SU-DHL-6 (cell line): ENCODE measurements at regions not wholly inside any gene's neighbourhood (a gene's known extent, or its start where the extent isn't known, plus 50 kb on each side); places are given as distances from the start of the nearest gene placed in this dataset.

ENCODE experiments used
- H2AFZ ChIP-seq: fragments of 200-600 bp; sonication (generic); 2 replicates; pipeline ENCODE4 v1.6.1; 2014; ENCODE audit warnings: low read depth, mild to moderate bottlenecking, moderate library complexity, mixed read lengths, antibody characterized with exemption, low read length; ENCODE audit not compliant: severe bottlenecking
- H3F3A ChIP-seq: fragments of 200-600 bp; shearing (Covaris generic); 2 replicates; pipeline ENCODE4 v1.6.0; 2016; ENCODE audit warnings: antibody characterized with exemption, mild to moderate bottlenecking; ENCODE audit not compliant: insufficient read depth
- H3K27ac ChIP-seq: fragments of 200-600 bp; sonication (generic); 2 replicates; pipeline ENCODE4 v1.5.1; 2016; ENCODE audit warnings: low read depth, mild to moderate bottlenecking, low read length, moderate library complexity, mixed read lengths
- H3K27me3 ChIP-seq: fragments of 200-600 bp; sonication (generic), shearing (Covaris generic); 2 replicates; pipeline ENCODE4 v1.6.0; 2014; ENCODE audit warnings: mild to moderate bottlenecking, low read length
- H3K36me3 ChIP-seq: fragments of 200-600 bp; sonication (generic); 2 replicates; pipeline ENCODE4 v1.6.1; 2014; ENCODE audit warnings: mild to moderate bottlenecking, low read length, mixed read lengths
- H3K4me2 ChIP-seq: fragments of 300-600, 200-600 bp; shearing (Covaris generic), sonication (generic); 2 replicates; pipeline ENCODE4 v1.6.0; 2014; ENCODE audit warnings: low read length, low read depth, mild to moderate bottlenecking; ENCODE audit not compliant: poor library complexity, severe bottlenecking
- H3K4me3 ChIP-seq: fragments of 200-600 bp; sonication (generic); 2 replicates; pipeline ENCODE4 v1.5.1; 2014; ENCODE audit warnings: antibody characterized with exemption, low read length, mild to moderate bottlenecking, mixed read lengths; ENCODE audit not compliant: insufficient read depth, poor library complexity, severe bottlenecking
- H3K79me2 ChIP-seq: fragments of 200-600 bp; sonication (generic); 2 replicates; pipeline ENCODE4 v1.6.1; 2014; ENCODE audit warnings: mild to moderate bottlenecking, low read length, moderate library complexity; ENCODE audit not compliant: insufficient read depth
- H3K9ac ChIP-seq: fragments of 200-600 bp; sonication (generic); 2 replicates; pipeline ENCODE4 v1.7.0; 2014; ENCODE audit warnings: mild to moderate bottlenecking, low read length
- H3K9me2 ChIP-seq: fragments of 200-600 bp; sonication (generic); replicated peaks from 2 replicates; pipeline ENCODE4 v1.6.1; 2014; ENCODE audit warnings: low read length; ENCODE audit not compliant: insufficient read depth
- H3K9me3 ChIP-seq: fragments of 200-600 bp; sonication (generic); 2 replicates; pipeline ENCODE4 v1.6.1; 2014; ENCODE audit warnings: low read length, mixed read lengths; ENCODE audit not compliant: insufficient read depth
- H4K20me1 ChIP-seq: fragments of 200-600 bp; sonication (generic); 2 replicates; pipeline ENCODE4 v1.6.1; 2014; ENCODE audit warnings: low read depth, mild to moderate bottlenecking, antibody characterized with exemption, low read length, moderate library complexity, mixed read lengths
- CTCF ChIP-seq: fragments of 200-600 bp; sonication (generic); IDR thresholded peaks from one replicate; pipeline ENCODE4 v1.5.1; 2017; ENCODE audit warnings: antibody characterized with exemption, mild to moderate bottlenecking, low read length, moderate library complexity; ENCODE audit not compliant: insufficient read depth, poor library complexity, severe bottlenecking
- EZH2phosphoT487 ChIP-seq: fragments of 200-600 bp; sonication (generic), shearing (Covaris generic); conservative IDR thresholded peaks from 2 replicates; pipeline ENCODE4 v1.6.1; 2018; ENCODE audit warnings: mild to moderate bottlenecking, antibody characterized with exemption, low read length, moderate library complexity, mixed read lengths

GRCh38 chr3:117219296-117219695 lies 509.7 kb downstream of the TUSC7 start:
- Histone ChIP-seq H3K4me3 (no peak overlapping the region), H3K27ac (no peak overlapping the region), H3K79me2 (no peaks in the 10 kb centered on the region), H2AFZ (no peak overlapping the region), H3K4me2 (no peak overlapping the region), H3K9me3 (no peaks in the 10 kb centered on the region), H4K20me1 (no peaks in the 10 kb centered on the region), H3K9me2 (no peaks in the 10 kb centered on the region), H3K36me3 (no peaks in the 10 kb centered on the region), H3K27me3 (no peaks in the 10 kb centered on the region), H3F3A (no peaks in the 10 kb centered on the region), H3K9ac (no peak overlapping the region)
- no peak for TF ChIP-seq CTCF
- TF ChIP-seq EZH2phosphoT487: no peak

- H3K79me2 ChIP-seq: no peaks in the 10 kb centered on the region
- H3K27me3 ChIP-seq: no peaks in the 10 kb centered on the region
- H3K9me2 ChIP-seq: no peaks in the 10 kb centered on the region
- no peak overlapping the region for H3K4me2 ChIP-seq
- no peaks in the 10 kb centered on the region for H3K9me3 ChIP-seq
- H3F3A ChIP-seq: no peaks in the 10 kb centered on the region
- TF ChIP-seq CTCF (no peak), EZH2phosphoT487 (no peak)
- H3K9ac ChIP-seq: no peak overlapping the region
- no peaks in the 10 kb centered on the region for H3K36me3 ChIP-seq
- no peak overlapping the region for H3K4me3 ChIP-seq
- no peak overlapping the region for H3K27ac ChIP-seq
- H4K20me1 ChIP-seq: no peaks in the 10 kb centered on the region
- H2AFZ ChIP-seq: no peak overlapping the region
Observed at GRCh38 chr3:117226932-117227331, 517.4 kb downstream of the TUSC7 start.

- Histone ChIP-seq H3K36me3 (no peaks in the 10 kb centered on the region), H3K27me3 (no peaks in the 10 kb centered on the region), H3K9me2 (no peaks in the 10 kb centered on the region), H3K9me3 (no peaks in the 10 kb centered on the region), H3K27ac (no peak overlapping the region), H3K79me2 (no peaks in the 10 kb centered on the region), H3K4me2 (no peak overlapping the region), H3K9ac (no peak overlapping the region), H2AFZ (no peak overlapping the region), H4K20me1 (no peaks in the 10 kb centered on the region), H3K4me3 (no peak overlapping the region), H3F3A (no peaks in the 10 kb centered on the region)
- TF ChIP-seq CTCF (no peak), EZH2phosphoT487 (no peak)
Observed at GRCh38 chr3:117228466-117228865, 518.9 kb downstream of the TUSC7 start.

- no peaks in the 10 kb centered on the region for H3K79me2 ChIP-seq
- H4K20me1 ChIP-seq: no peaks in the 10 kb centered on the region
- no peak overlapping the region for H2AFZ ChIP-seq
- H3K27me3 ChIP-seq: no peaks in the 10 kb centered on the region
- no peaks in the 10 kb centered on the region for H3F3A ChIP-seq
- no peak overlapping the region for H3K27ac ChIP-seq
- H3K4me2 ChIP-seq: no peak overlapping the region
- H3K4me3 ChIP-seq: no peak overlapping the region
- no peaks in the 10 kb centered on the region for H3K36me3 ChIP-seq
- no peaks in the 10 kb centered on the region for H3K9me2 ChIP-seq
- no peaks in the 10 kb centered on the region for H3K9me3 ChIP-seq
- no peak for TF ChIP-seq EZH2phosphoT487
- no peak for TF ChIP-seq CTCF
- H3K9ac ChIP-seq: no peak overlapping the region
Observed at GRCh38 chr3:117230924-117231323, 521.3 kb downstream of the TUSC7 start.
